ENCODE measurements at regions not wholly inside any gene's neighbourhood (a gene's known extent, or its start where the extent isn't known, plus 50 kb on each side); places are given as distances from the start of the nearest gene placed in this dataset.

DNA sequence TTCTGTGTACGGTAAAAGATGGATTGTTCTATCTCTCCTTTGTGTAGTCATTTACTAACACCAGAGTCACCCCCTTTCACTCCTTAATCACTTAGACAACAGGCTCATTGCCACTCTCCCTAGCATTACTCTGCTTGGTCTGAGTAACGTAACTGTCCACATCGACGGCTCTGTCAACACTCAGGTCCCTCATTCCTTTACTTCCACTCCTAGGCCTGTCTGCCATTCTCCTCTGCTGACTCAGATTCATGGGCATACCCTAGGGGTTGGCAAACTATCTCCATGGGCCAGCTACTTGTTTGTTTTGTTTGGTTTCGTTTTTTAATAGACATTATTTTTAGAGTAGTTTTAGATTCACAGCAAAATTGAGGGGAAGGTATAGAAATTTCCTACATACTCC is 243.9 kb downstream of the NR4A2 start (continued):
- TF ChIP-seq ZBTB33 (IDR thresholded peaks at IDR 0.05; ENCODE audit: borderline replicate concordance, low read depth) (no peak), USF1 (IDR thresholded peaks at IDR 0.05; ENCODE audit: borderline replicate concordance, low read depth) (no peak), MXI1 (IDR thresholded peaks at IDR 0.05; ENCODE audit: low read depth, low read length) (no peak), RAD21 (IDR thresholded peaks at IDR 0.05; ENCODE audit: low read length) (no peak), SIN3A (IDR thresholded peaks at IDR 0.05; ENCODE audit: borderline replicate concordance, low read depth, low read length) (no peak), RFX5 (IDR thresholded peaks at IDR 0.05; ENCODE audit: low read length) (no peak), NRF1 (IDR thresholded peaks at IDR 0.05; ENCODE audit: low read depth, low read length) (no peak)

- Histone ChIP-seq H3K4me2 (no peak overlapping the region), H3K27ac (ENCODE audit: low read depth in 2 of 2, low read length in 1 of 2) (no peak overlapping the region), H2AFZ (ENCODE audit: low read depth) (peak overlapping the region; percentile 59; the same call in 1 of the 2 replicates), H3K36me3 (replicated peaks in 1 of 2; ENCODE audit: control insufficient read depth in 1 of 2, insufficient read depth in 2 of 2, low read length in 1 of 2) (no peaks in the 10 kb centered on the region), H3K79me2 (ENCODE audit: insufficient read depth) (no peaks in the 10 kb centered on the region), H3K9ac (no peak overlapping the region), H3F3A (replicated peaks; ENCODE audit: insufficient read depth) (no peaks in the 10 kb centered on the region), H4K20me1 (ENCODE audit: insufficient read depth) (no peaks in the 10 kb centered on the region), H3K9me2 (no peaks in the 10 kb centered on the region; the same call in 1 of the 2 replicates), H3K27me3 (ENCODE audit: insufficient read depth) (no peaks in the 10 kb centered on the region), H3K4me3 (ENCODE audit: low read depth in 2 of 2, low read length in 1 of 2) (no peak overlapping the region), H3K4me1 (ENCODE audit: control insufficient read depth in 1 of 2, insufficient read depth in 2 of 2, low read depth in 1 of 2, low read length in 1 of 2) (no peaks in the 10 kb centered on the region), H3K9me3 (no peaks in the 10 kb centered on the region)
- 4% methylated on average over 2 of the region's 2 CpGs for WGBS (ENCODE audit: low lambda C conversion rate)
- POLR2A ChIA-PET: no interaction called here
- DNase-seq: no peak
- CTCF ChIA-PET: interaction anchor here (1.1 kb wide), 1 partner anchor 59 kb away, joined by 3 read pairs; no protein-coding TSS in a partner anchor
- TF ChIP-seq RXRA (IDR thresholded peaks at IDR 0.05; ENCODE audit: borderline replicate concordance, low read depth) (peak; percentile 61; the same call in 1 of the 2 replicates), MAX (IDR thresholded peaks at IDR 0.05; ENCODE audit: low read depth) (no peak), SMC3 (IDR thresholded peaks at IDR 0.05; ENCODE audit: low read depth, low read length) (no peak), RCOR1 (IDR thresholded peaks at IDR 0.05; ENCODE audit: low read length) (no peak), POLR2AphosphoS5 (IDR thresholded peaks at IDR 0.05; ENCODE audit: low read depth, low read length) (no peak), FOXJ3 (CRISPR knock-in tag; IDR thresholded peaks at IDR 0.05) (no peak), USF1 (IDR thresholded peaks at IDR 0.05; ENCODE audit: borderline replicate concordance, low read depth) (no peak), NFIC (IDR thresholded peaks at IDR 0.05; ENCODE audit: borderline replicate concordance) (no peak), TAF1 (IDR thresholded peaks at IDR 0.05; ENCODE audit: borderline replicate concordance, low read depth, low read length) (no peak)
- TF ChIP-seq, protein P1, sequence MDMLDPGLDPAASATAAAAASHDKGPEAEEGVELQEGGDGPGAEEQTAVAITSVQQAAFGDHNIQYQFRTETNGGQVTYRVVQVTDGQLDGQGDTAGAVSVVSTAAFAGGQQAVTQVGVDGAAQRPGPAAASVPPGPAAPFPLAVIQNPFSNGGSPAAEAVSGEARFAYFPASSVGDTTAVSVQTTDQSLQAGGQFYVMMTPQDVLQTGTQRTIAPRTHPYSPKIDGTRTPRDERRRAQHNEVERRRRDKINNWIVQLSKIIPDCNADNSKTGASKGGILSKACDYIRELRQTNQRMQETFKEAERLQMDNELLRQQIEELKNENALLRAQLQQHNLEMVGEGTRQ (IDR thresholded peaks at IDR 0.05; ENCODE audit: borderline replicate concordance, low read depth, low read length): no peak
- TF ChIP-seq, protein P2, sequence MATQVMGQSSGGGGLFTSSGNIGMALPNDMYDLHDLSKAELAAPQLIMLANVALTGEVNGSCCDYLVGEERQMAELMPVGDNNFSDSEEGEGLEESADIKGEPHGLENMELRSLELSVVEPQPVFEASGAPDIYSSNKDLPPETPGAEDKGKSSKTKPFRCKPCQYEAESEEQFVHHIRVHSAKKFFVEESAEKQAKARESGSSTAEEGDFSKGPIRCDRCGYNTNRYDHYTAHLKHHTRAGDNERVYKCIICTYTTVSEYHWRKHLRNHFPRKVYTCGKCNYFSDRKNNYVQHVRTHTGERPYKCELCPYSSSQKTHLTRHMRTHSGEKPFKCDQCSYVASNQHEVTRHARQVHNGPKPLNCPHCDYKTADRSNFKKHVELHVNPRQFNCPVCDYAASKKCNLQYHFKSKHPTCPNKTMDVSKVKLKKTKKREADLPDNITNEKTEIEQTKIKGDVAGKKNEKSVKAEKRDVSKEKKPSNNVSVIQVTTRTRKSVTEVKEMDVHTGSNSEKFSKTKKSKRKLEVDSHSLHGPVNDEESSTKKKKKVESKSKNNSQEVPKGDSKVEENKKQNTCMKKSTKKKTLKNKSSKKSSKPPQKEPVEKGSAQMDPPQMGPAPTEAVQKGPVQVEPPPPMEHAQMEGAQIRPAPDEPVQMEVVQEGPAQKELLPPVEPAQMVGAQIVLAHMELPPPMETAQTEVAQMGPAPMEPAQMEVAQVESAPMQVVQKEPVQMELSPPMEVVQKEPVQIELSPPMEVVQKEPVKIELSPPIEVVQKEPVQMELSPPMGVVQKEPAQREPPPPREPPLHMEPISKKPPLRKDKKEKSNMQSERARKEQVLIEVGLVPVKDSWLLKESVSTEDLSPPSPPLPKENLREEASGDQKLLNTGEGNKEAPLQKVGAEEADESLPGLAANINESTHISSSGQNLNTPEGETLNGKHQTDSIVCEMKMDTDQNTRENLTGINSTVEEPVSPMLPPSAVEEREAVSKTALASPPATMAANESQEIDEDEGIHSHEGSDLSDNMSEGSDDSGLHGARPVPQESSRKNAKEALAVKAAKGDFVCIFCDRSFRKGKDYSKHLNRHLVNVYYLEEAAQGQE (IDR thresholded peaks at IDR 0.05; ENCODE audit: low read depth, low read length): no peak
- TF ChIP-seq, protein P3, sequence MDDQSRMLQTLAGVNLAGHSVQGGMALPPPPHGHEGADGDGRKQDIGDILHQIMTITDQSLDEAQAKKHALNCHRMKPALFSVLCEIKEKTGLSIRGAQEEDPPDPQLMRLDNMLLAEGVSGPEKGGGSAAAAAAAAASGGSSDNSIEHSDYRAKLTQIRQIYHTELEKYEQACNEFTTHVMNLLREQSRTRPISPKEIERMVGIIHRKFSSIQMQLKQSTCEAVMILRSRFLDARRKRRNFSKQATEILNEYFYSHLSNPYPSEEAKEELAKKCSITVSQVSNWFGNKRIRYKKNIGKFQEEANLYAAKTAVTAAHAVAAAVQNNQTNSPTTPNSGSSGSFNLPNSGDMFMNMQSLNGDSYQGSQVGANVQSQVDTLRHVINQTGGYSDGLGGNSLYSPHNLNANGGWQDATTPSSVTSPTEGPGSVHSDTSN (IDR thresholded peaks at IDR 0.05): peak; percentile 24; the same call in 1 of the 2 replicates
Measured at GRCh38 chr2:156087875-156088274, 244.6 kb downstream of the NR4A2 start.
